ENCODE measurements at regions not wholly inside any gene's neighbourhood (a gene's known extent, or its start where the extent isn't known, plus 50 kb on each side); places are given as distances from the start of the nearest gene placed in this dataset.

- TF ChIP-seq, protein P1, sequence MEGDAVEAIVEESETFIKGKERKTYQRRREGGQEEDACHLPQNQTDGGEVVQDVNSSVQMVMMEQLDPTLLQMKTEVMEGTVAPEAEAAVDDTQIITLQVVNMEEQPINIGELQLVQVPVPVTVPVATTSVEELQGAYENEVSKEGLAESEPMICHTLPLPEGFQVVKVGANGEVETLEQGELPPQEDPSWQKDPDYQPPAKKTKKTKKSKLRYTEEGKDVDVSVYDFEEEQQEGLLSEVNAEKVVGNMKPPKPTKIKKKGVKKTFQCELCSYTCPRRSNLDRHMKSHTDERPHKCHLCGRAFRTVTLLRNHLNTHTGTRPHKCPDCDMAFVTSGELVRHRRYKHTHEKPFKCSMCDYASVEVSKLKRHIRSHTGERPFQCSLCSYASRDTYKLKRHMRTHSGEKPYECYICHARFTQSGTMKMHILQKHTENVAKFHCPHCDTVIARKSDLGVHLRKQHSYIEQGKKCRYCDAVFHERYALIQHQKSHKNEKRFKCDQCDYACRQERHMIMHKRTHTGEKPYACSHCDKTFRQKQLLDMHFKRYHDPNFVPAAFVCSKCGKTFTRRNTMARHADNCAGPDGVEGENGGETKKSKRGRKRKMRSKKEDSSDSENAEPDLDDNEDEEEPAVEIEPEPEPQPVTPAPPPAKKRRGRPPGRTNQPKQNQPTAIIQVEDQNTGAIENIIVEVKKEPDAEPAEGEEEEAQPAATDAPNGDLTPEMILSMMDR (IDR thresholded peaks at IDR 0.05 in 2 of 3, conservative IDR thresholded peaks at IDR 0.05 in 1 of 3; ENCODE audit: borderline replicate concordance in 1 of 3, insufficient read depth in 1 of 3, low read depth in 2 of 3, low read length in 2 of 3): no peak
- no peak for TF ChIP-seq MAX (IDR thresholded peaks at IDR 0.05)
Observed at GRCh38 chr1:41999884-42000283, 81.2 kb upstream of the HIVEP3 start.
